HepG2 (cell line): ENCODE measurements at regions not wholly inside any gene's neighbourhood (a gene's known extent, or its start where the extent isn't known, plus 50 kb on each side); places are given as distances from the start of the nearest gene placed in this dataset.

Source experiments
- ATAC-seq: fragments of 200-7000 bp; cut with Tn5 transposase; 3 replicates; pipeline ENCODE4 v1.9.1; 2020; ENCODE audit warnings: mild to moderate bottlenecking, moderate library complexity
- BruUV-seq: library from RNA; stranded (reverse); fragments of 400-500 nt; replicated peaks from 2 replicates; lab custom pipeline; 2021; lab: Mats Ljungman, UMichigan
- CTCF ChIA-PET: fragments of 300-600 bp; formaldehyde crosslinking; extraction: SDS; loops from one replicate; lab custom pipeline; 2021; ENCODE audit warnings: low total read pairs, inconsistent platforms, low intra/inter-chr PET ratio; lab: Yijun Ruan, JAX
- POLR2A ChIA-PET: fragments of 350-600 bp; sonication (Branson Sonifier 250); formaldehyde crosslinking; loops from one replicate; lab custom pipeline; 2020; ENCODE audit warnings: antibody characterized with exemption, inconsistent platforms; lab: Yijun Ruan, JAX
- DNase-seq: peaks from one replicate; pipeline ENCODE4 v3.0.0-alpha.2; 2015; ENCODE audit warnings: low spot score
- FAIRE-seq: peaks from 3 replicates; lab custom pipeline; 2011; peaks lifted over from hg19 to GRCh38; lab: Jason Lieb, UNC
- H2AFZ ChIP-seq: one replicate; pipeline ENCODE4 v1.6.1; 2011; ENCODE audit warnings: low read length, inconsistent platforms
- H3K27ac ChIP-seq: fragments of 300-600 bp; 3 replicates; pipeline ENCODE4 v1.8.0; 2011; ENCODE audit warnings: mixed run types, mild to moderate bottlenecking, mixed read lengths, low read length, inconsistent platforms; ENCODE audit not compliant: insufficient read depth; ENCODE audit errors: extremely low read length
- H3K27me3 ChIP-seq, 2 experiments: fragments of 200-600 bp in 1 of 2; 2 replicates in 1 of 2; 3 replicates in 1 of 2; pipeline versions ENCODE4 v1.6.0 to v1.8.0; 2011; ENCODE audit warnings: low read length in 2 of 2, mild to moderate bottlenecking in 2 of 2, moderate library complexity in 2 of 2, inconsistent platforms in 1 of 2; ENCODE audit not compliant: insufficient read depth in 2 of 2, control insufficient read depth in 1 of 2
- H3K36me3 ChIP-seq, 2 experiments: fragments of 200-600 bp in 1 of 2; replicated peaks in 1 of 2; 2 replicates in 1 of 2; 3 replicates in 1 of 2; pipeline versions ENCODE4 v1.5.1 to v1.8.0; 2011; ENCODE audit warnings: low read length in 2 of 2, inconsistent platforms in 1 of 2; ENCODE audit not compliant: insufficient read depth in 2 of 2, control insufficient read depth in 1 of 2
- H3K4me1 ChIP-seq: 2 replicates; pipeline ENCODE4 v1.5.1; 2012; ENCODE audit warnings: low read length, inconsistent platforms; ENCODE audit not compliant: insufficient read depth
- H3K4me2 ChIP-seq: 2 replicates; pipeline ENCODE4 v1.6.0; 2011; ENCODE audit warnings: low read depth, low read length, inconsistent platforms
- H3K4me3 ChIP-seq, 3 experiments: fragments of 200-600 bp in 1 of 3; sonication (generic), shearing (Covaris generic) in 1 of 3; replicated peaks in 1 of 3; 2 replicates each; pipeline ENCODE4 v1.5.1; 2011 to 2016; ENCODE audit warnings: low read length in 3 of 3, inconsistent platforms in 2 of 3, low read depth in 2 of 3, mild to moderate bottlenecking in 2 of 3, control low read depth in 1 of 3, mixed read lengths in 1 of 3; ENCODE audit not compliant: insufficient read depth in 1 of 3
- H3K79me2 ChIP-seq: one replicate; pipeline ENCODE4 v1.6.1; 2011; ENCODE audit warnings: low read length, inconsistent platforms; ENCODE audit not compliant: insufficient read depth
- H3K9ac ChIP-seq: 2 replicates; pipeline ENCODE4 v1.6.0; 2011; ENCODE audit warnings: mild to moderate bottlenecking, low read depth, low read length, inconsistent platforms; ENCODE audit not compliant: insufficient read depth
- H3K9me3 ChIP-seq: 2 replicates; pipeline ENCODE4 v1.5.1; 2012; ENCODE audit warnings: mild to moderate bottlenecking, low read length
- H4K20me1 ChIP-seq: 2 replicates; pipeline ENCODE4 v1.6.0; 2011; ENCODE audit warnings: inconsistent platforms, mild to moderate bottlenecking, low read length, moderate library complexity; ENCODE audit not compliant: insufficient read depth
- EZH2 ChIP-seq: conservative IDR thresholded peaks from 2 replicates; pipeline ENCODE4 v1.6.1; 2012; ENCODE audit warnings: mild to moderate bottlenecking, low read depth, low read length, moderate library complexity
- REST ChIP-seq, 2 experiments: IDR thresholded peaks; 2 replicates each; pipeline ENCODE4 v1.6.1; 2011 to 2012; ENCODE audit warnings: low read length in 2 of 2, borderline replicate concordance in 1 of 2, low read depth in 1 of 2, mild to moderate bottlenecking in 1 of 2, moderate library complexity in 1 of 2
- SATB2 ChIP-seq: sonication (generic); formaldehyde crosslinking; IDR thresholded peaks from 2 replicates; pipeline ENCODE4 v1.5.0; 2020; ENCODE audit warnings: missing genetic modification reagents
- SMAD3 ChIP-seq: sonication (generic); formaldehyde crosslinking; IDR thresholded peaks from 2 replicates; pipeline ENCODE4 v1.4.0; 2020; ENCODE audit warnings: missing genetic modification reagents
- ZNF17 ChIP-seq: sonication (generic); formaldehyde crosslinking; IDR thresholded peaks from 2 replicates; pipeline ENCODE4 v1.5.0; 2020; ENCODE audit warnings: mild to moderate bottlenecking, missing genetic modification reagents
- ZNF512 ChIP-seq: sonication (generic); formaldehyde crosslinking; IDR thresholded peaks from 2 replicates; pipeline ENCODE4 v1.4.0; 2020; ENCODE audit warnings: mild to moderate bottlenecking, missing genetic modification reagents
- ZNF615 ChIP-seq: sonication (generic); formaldehyde crosslinking; IDR thresholded peaks from 2 replicates; pipeline ENCODE4 v1.5.0; 2020; ENCODE audit warnings: mild to moderate bottlenecking, missing genetic modification reagents, borderline replicate concordance
- ZNF710 ChIP-seq: sonication (generic); formaldehyde crosslinking; IDR thresholded peaks from 2 replicates; pipeline ENCODE4 v1.5.0; 2020; ENCODE audit warnings: mild to moderate bottlenecking, missing genetic modification reagents, borderline replicate concordance
- in situ Hi-C: cut with HindIII; loops from 2 replicates; pipeline ENCODE4 v1.10.0; 2017; ENCODE audit warnings: low pct_unique_long_range_greater_than_20kb; ENCODE audit not compliant: extremely low pct_ligation_motif_present
- intact Hi-C: fragments of 100-400 bp; cut with micrococcal nuclease; formaldehyde crosslinking; loops from one replicate; pipeline ENCODE4 v1.10.0; 2022; ENCODE audit not compliant: unreplicated experiment

GRCh38 chr12:84718906-84719305 lies 193.7 kb downstream of the SLC6A15 start:
- Histone ChIP-seq H3K27ac (no peak overlapping the region), H2AFZ (no peak overlapping the region), H4K20me1 (no peaks in the 10 kb centered on the region; the same call in 1 of the 2 replicates), H3K4me1 (no peaks in the 10 kb centered on the region), H3K9me3 (no peaks in the 10 kb centered on the region), H3K9ac (no peak overlapping the region), H3K36me3 (no peaks in the 10 kb centered on the region), H3K4me3 (no peak overlapping the region), H3K27me3 (no peaks in the 10 kb centered on the region), H3K4me2 (no peak overlapping the region), H3K79me2 (no peaks in the 10 kb centered on the region)
- in situ Hi-C loops = no loop called here
- BruUV-seq = no TSS peak
- TF ChIP-seq REST (IDR thresholded peaks at IDR 0.05; ENCODE audit: borderline replicate concordance in 1 of 2, low read depth in 1 of 2, low read length in 2 of 2) = no peak
- no peak for TF ChIP-seq ZNF615 (CRISPR knock-in tag)
- no peak for TF ChIP-seq ZNF17 (CRISPR knock-in tag)
- no peak for TF ChIP-seq ZNF512
- no peak for TF ChIP-seq EZH2
- TF ChIP-seq SMAD3 (CRISPR knock-in tag) = no peak
- TF ChIP-seq SATB2 (CRISPR knock-in tag) = no peak
- no peak for TF ChIP-seq ZNF710 (CRISPR knock-in tag)
- DNase-seq = no peak
- CTCF ChIA-PET = no interaction called here
- FAIRE-seq = no peak
- ATAC-seq = no peak
- POLR2A ChIA-PET = no interaction called here
- intact Hi-C loops = no loop called here
